Stimulated activated naive CD4-positive, alpha-beta T cell treated with Interleukin-2 at 50 U/mL for 16 hours (primary cell): ENCODE measurements at regions not wholly inside any gene's neighbourhood (a gene's known extent, or its start where the extent isn't known, plus 50 kb on each side); places are given as distances from the start of the nearest gene placed in this dataset.
"Not testable (repeated sequence)": the region's sequence is repeated elsewhere in the genome, so short reads cannot be mapped to it uniquely, and the experiment has no call there.

Experiments
- DNase-seq: peaks from one replicate; lab custom pipeline; 2025; lab: John Stamatoyannopoulos, UW

GRCh38 chr4:66284991-66285451 lies 614.7 kb upstream of the EPHA5 start:
- DNase-seq: no peak

DNA sequence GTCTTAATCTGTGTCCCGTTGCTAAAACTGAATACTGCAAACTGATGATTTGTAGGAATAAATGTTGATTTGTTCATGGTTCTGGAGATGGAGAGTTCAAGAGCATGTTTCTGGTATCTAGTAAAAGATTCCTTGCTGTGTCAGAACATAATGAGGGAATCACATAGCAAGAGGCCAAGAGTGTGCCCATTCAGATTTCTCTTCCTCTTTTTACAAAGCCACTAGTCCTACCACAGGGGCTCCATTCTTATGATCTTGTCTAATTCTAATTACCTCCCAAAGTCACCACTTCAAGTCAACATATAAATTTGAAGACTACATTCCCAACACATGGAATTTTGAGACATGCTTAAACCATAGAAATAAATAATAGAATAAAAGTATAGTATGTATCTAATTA lies 608.8 kb upstream of the EPHA5 start:
- no peak for DNase-seq

DNA sequence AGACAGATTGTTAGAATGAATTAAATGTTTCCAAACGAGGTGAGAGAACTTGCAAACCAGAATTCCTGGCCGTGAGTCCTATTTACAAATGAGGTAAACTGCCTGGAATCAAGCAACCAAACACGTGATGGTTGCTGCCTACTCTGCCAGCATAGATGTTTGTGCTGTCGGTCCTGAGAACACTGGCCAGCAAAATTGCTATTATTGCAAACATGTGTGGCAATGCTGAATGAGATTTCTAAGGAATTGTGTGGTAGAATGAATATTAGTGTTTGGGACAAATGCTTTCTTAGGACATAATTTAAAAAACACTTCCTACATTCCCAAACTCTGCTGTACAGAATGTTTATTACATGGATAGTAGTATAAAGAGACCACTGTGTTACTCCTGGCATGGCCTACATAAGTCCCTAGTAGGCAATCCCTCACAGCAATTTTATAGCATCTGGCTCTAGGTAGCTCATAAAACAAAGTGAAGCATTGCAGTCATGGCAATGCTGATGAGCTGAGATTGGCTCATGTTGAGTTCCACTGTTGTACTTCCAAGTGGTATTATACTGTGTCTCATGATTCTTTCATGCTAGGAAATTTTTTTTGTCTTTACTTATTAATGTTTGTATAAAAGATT lies 605.2 kb upstream of the EPHA5 start:
- DNase-seq: no peak

- no peak for DNase-seq
Observed at GRCh38 chr4:66273110-66273509, 602.8 kb upstream of the EPHA5 start.

- not testable (repeated sequence) for DNase-seq
Observed at GRCh38 chr4:66270356-66270755, 600.1 kb upstream of the EPHA5 start.

GRCh38 chr4:66266554-66266953 lies 596.3 kb upstream of the EPHA5 start:
- not testable (repeated sequence) for DNase-seq

DNA sequence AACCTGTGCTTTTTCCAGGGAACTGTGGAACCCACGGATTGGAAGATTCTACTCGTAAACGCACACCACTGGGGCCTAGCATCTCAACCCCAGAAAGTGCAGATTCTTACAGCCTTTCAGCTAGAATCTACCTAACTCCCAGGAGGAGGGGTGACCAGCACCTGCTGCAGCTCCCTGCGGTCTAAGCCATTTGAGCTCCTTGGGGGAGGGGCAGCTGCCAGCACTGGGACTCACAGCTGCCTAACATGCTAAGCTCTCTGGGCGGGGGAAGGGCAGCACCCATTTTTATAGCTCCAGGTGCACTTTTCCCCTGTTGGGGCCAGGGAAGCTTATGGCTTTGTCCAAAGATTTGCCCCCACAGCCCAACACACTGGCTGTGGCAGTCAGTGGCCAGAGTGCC lies 595.7 kb upstream of the EPHA5 start:
- DNase-seq: no peak

DNA sequence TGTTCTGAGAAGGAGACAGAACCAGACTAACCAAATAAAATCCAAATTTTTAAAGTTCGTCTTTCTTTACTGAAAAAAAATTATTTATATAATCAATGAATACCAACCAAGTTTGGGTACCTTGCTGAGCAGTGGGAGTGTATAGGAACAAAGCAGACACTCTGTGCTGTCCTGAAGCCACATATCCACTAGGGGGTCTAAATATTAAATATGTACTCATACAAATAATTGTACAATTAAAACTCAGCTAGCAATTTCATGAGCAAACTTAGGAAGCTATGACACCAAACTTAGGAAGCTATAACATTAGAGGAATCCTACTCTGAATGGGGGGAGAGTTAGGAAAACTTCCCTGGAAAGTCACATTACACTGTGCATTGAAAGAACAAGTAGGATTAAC lies 582.0 kb upstream of the EPHA5 start:
- DNase-seq: no peak

GRCh38 chr4:66246643-66247042 lies 576.4 kb upstream of the EPHA5 start:
- DNase-seq: no peak

DNA sequence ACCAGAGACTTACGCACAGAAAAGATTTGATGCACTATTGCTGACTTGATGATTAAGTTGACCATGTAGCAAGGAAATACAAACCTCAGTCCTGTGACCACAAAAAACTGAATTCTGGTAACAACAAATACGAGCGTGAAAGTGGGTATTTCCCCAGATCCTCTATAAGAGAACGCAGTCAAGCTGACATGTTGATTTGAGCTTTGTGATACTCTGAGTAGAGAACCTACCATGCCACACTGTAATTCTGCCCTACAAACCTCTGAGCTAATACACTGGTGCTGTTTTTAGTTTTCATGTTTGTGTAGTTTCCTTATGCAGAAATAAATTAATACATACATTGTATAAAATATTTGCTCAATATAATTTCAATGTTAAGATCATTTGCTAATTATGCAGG lies 565.6 kb upstream of the EPHA5 start:
- DNase-seq: no peak

DNA sequence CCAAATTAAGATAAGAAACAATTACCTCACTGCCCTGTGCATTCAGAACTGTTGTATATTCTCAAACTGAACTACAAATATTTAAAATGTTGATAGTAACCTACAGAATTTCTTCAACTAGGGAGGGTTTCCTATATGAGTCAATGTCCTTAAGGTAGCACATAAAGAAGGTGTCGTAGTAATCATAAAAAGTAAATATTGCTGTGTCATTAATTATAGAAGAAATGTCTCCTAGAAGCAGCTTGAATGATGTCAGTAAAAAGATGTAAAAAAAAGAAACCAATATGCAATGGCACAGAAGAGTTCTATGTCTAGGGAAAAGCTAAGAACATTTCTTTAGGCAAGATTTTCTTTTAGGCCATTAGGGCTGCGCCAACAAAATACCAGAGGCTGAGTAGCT lies 559.6 kb upstream of the EPHA5 start:
- no peak for DNase-seq

- DNase-seq: no peak
Observed at GRCh38 chr4:66225539-66225938, 555.2 kb upstream of the EPHA5 start.

DNA sequence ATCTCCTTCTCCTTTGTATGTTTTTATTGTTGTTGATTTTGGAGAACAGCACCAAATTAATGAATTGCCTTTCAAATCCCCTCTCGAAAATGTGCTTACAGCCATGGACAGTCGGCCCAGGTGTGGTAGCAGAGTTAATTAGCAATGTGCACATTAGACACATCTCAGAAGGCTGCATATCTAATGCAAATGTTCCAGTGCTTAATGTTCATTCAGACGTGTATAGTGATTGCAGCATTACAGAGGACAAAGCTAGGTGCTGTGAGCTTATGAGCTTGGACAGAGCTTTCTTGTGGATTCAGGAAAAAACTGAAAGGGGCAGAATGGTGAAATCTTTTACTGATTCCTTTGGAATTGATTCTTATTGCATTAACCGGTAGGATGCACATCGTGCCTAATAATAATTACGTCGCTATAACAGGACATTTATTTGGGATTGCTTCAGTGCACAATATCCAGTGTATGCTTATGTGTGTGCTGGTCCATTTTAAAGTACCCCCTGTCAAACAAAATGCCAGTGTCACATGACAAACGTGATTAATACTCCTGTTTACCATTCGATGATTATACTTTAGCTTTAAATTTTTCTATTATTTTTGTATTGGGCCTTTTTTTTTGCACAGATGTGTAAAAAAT lies 552.9 kb upstream of the EPHA5 start:
- DNase-seq: no peak

- no peak for DNase-seq
Observed at GRCh38 chr4:66219401-66219800, 549.1 kb upstream of the EPHA5 start.

DNA sequence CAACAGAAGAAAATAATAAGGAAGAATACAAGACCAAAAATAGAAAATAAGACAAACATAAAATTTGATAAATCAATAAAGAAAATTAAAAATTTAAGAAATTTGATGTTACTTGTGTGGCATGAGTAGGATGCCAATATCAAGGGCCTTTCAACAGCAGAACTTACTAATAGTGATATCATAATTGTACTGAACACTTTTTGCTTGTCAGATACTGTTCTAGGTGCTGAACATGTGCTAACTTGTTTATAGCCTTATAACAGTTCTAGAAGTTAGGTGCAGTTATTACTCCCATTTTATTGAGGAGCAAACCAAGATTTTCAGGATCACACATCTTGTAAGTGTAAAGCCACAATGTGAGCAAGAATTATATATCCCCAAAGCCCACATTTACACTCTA lies 546.0 kb upstream of the EPHA5 start:
- DNase-seq: no peak

DNA sequence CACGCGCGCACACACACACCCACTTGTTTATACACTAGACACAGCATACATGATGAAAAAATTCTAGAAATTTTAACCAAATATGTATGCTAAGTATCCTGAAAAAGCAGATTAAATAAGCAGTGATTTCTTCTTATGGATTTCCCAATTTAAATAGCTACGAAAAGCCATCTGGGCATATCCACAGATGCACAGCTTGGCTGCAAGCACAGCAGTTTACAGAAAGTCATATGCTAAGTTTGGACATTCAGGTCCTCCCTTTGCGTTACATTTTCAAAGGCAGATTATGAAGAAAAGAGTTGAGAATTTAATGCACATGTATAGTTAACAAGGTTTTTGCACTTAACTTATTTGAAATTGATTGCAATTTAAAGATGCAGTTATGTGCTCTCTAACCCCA lies 542.2 kb upstream of the EPHA5 start:
- no peak for DNase-seq

DNA sequence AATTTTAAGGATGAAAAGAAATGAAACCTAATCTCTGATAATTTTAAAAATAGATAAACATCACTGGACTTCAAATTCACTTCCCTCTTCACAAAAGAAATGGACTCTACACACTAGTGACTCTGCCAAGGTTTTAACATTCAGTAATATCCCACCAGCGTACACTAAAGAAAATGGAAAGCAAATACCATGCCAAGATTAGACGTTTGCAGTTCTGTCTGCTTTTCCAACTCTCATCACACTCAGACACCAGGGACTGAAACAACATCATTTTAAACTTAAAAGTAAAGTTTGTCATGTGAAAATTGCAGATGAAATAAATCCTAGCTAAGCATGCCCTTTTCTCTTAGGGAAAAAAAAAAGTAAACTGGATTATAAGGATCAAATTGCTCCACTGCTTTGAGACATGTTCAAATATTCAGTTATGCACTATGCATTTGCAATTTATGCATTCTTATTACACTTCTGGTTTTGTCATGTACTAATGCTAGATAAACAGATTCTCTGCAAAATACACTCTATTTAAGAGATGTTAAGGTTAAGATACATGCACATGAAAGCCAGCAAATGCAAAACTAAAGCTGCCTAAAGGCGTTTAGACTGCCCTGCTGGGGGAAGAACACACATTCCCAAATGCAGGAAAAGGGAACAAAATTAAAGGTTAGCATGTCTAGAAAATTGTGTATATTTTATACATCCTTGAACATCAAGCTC lies 534.4 kb upstream of the EPHA5 start:
- DNase-seq: no peak

DNA sequence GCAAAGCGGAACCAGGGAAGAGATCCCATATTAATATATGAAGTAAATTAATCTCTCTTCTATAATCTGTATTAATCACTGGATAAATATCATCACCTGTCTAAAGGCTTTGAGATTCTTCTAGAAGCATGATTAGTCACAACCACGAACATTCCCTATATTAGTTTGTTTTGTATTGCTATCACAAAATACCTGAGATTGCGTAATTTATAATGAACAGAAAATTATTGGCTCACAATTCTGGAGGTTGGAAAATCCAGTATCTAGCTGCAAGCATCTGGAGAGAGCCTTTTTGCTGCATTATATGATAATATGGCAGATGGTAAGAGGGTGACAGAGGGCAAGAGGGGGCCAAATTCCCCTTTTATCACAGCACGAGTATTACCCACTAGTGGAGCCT lies 532.6 kb upstream of the EPHA5 start:
- no peak for DNase-seq

GRCh38 chr4:66197451-66197850 lies 527.2 kb upstream of the EPHA5 start:
- no peak for DNase-seq

- DNase-seq: no peak
Observed at GRCh38 chr4:66193487-66193886, 523.2 kb upstream of the EPHA5 start.

GRCh38 chr4:66187175-66187720 lies 517.0 kb upstream of the EPHA5 start:
- DNase-seq: no peak

- no peak for DNase-seq
Observed at GRCh38 chr4:66186095-66186494, 515.8 kb upstream of the EPHA5 start.

- no peak for DNase-seq
Observed at GRCh38 chr4:66182636-66183035, 512.3 kb upstream of the EPHA5 start.
